HCT116 (cell line): ENCODE measurements at regions not wholly inside any gene's neighbourhood (a gene's known extent, or its start where the extent isn't known, plus 50 kb on each side); places are given as distances from the start of the nearest gene placed in this dataset.

ENCODE experiments used
- ATF3 ChIP-seq: IDR thresholded peaks from 2 replicates; pipeline ENCODE4 v1.6.1; 2012
- CTCF ChIP-seq, 3 experiments: fragments of 200-600 bp in 1 of 3; sonication (generic) in 1 of 3; IDR thresholded peaks in 2 of 3; conservative IDR thresholded peaks in 1 of 3; 2 replicates each; pipeline ENCODE4 v1.5.1; 2012 to 2017; ENCODE audit warnings: low read depth in 2 of 3, low read length in 2 of 3, antibody characterized with exemption in 1 of 3, borderline replicate concordance in 1 of 3, control low read depth in 1 of 3, mild to moderate bottlenecking in 1 of 3, mixed read lengths in 1 of 3, mixed run types in 1 of 3, moderate library complexity in 1 of 3; ENCODE audit not compliant: insufficient read depth in 1 of 3
- POLR2A ChIP-seq: IDR thresholded peaks from 2 replicates; pipeline ENCODE4 v1.7.0; 2011; ENCODE audit warnings: borderline replicate concordance; ENCODE audit not compliant: insufficient read depth, insufficient read length; ENCODE audit errors: extremely low read depth
- POLR2AphosphoS5 ChIP-seq: IDR thresholded peaks from 2 replicates; pipeline ENCODE4 v1.6.1; 2011; ENCODE audit warnings: mild to moderate bottlenecking, low read depth, low read length, moderate library complexity
- YY1 ChIP-seq: IDR thresholded peaks from 2 replicates; pipeline ENCODE4 v1.6.1; 2011; ENCODE audit warnings: low read length, low read depth, moderate library complexity, mild to moderate bottlenecking; ENCODE audit not compliant: insufficient replicate concordance; ENCODE audit errors: extremely low read depth
- ZNF274 ChIP-seq: fragments of 200-500 bp; sonication (Bioruptor generic); IDR thresholded peaks from 2 replicates; pipeline ENCODE4 v1.6.1; 2014; ENCODE audit warnings: mild to moderate bottlenecking, low read depth, low read length, inconsistent platforms

- TF ChIP-seq ZNF274 = no peak
- TF ChIP-seq ATF3 = no peak
- TF ChIP-seq YY1 = no peak
- TF ChIP-seq POLR2A = no peak
- TF ChIP-seq POLR2AphosphoS5 = no peak
- TF ChIP-seq CTCF (IDR thresholded peaks at IDR 0.05 in 2 of 3, conservative IDR thresholded peaks at IDR 0.05 in 1 of 3; ENCODE audit: borderline replicate concordance in 1 of 3, insufficient read depth in 1 of 3, low read depth in 2 of 3, low read length in 2 of 3) = no peak
These were observed 126.0 kb upstream of the BOD1 start for GRCh38 chr5:173742432-173742816.
